Adrenal gland (tissue), 5 donors: ENCODE measurements at regions not wholly inside any gene's neighbourhood (a gene's known extent, or its start where the extent isn't known, plus 50 kb on each side); places are given as distances from the start of the nearest gene placed in this dataset.

Source experiments
- POLR2A ChIP-seq, 2 donors: fragments of 450-650 bp; IDR thresholded peaks; one replicate each; pipeline ENCODE4 v1.6.1; 2017; ENCODE audit warnings: antibody characterized with exemption in 2 of 2, mild to moderate bottlenecking in 2 of 2, moderate library complexity in 1 of 2
- TF ChIP-seq, protein P1 (sequence below), 6 experiments: fragments of 450-650 bp in 4 of 6; fragments of 200-600 bp in 2 of 6; sonication (generic) in 1 of 6; IDR thresholded peaks; 1 replicate in 5 of 6; 2 replicates in 1 of 6; pipeline versions ENCODE4 v1.5.1 to v1.8.0; 2016 to 2021; ENCODE audit warnings: antibody characterized with exemption in 6 of 6, mild to moderate bottlenecking in 2 of 6, moderate library complexity in 1 of 6
- donor health status: DM: no; HTN: no; CAD: no.

DNA sequence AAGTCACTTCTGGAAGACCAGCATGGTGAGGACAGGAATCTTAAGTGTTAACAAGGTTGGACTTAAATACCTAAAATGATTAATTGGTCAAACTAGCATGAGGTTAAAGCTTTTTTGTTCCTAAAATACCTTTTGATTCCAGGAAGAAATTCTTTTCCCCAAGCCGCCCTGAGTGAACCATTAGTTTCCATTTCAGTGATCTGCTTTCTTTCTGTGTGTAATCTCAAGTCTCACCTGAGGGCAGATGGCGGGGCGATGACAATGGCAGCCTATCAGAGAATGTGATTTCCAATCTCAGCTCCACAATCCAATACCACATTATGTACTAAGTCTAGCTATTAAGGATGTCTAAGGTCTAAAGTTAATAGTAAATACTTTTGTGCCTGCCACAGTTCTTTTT lies 390.9 kb upstream of the SGCG start:
- TF ChIP-seq, protein P1, sequence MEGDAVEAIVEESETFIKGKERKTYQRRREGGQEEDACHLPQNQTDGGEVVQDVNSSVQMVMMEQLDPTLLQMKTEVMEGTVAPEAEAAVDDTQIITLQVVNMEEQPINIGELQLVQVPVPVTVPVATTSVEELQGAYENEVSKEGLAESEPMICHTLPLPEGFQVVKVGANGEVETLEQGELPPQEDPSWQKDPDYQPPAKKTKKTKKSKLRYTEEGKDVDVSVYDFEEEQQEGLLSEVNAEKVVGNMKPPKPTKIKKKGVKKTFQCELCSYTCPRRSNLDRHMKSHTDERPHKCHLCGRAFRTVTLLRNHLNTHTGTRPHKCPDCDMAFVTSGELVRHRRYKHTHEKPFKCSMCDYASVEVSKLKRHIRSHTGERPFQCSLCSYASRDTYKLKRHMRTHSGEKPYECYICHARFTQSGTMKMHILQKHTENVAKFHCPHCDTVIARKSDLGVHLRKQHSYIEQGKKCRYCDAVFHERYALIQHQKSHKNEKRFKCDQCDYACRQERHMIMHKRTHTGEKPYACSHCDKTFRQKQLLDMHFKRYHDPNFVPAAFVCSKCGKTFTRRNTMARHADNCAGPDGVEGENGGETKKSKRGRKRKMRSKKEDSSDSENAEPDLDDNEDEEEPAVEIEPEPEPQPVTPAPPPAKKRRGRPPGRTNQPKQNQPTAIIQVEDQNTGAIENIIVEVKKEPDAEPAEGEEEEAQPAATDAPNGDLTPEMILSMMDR (IDR thresholded peaks at IDR 0.05), result no peak
- TF ChIP-seq POLR2A (IDR thresholded peaks at IDR 0.05), result no peak
